Ishikawa (cell line): ENCODE measurements at regions not wholly inside any gene's neighbourhood (a gene's known extent, or its start where the extent isn't known, plus 50 kb on each side); places are given as distances from the start of the nearest gene placed in this dataset.

Source experiments
- CEBPB ChIP-seq: IDR thresholded peaks from 2 replicates; pipeline ENCODE4 v1.6.1; 2012
- EGR1 ChIP-seq: IDR thresholded peaks from 2 replicates; pipeline ENCODE4 v1.6.1; 2012
- EP300 ChIP-seq: IDR thresholded peaks from 2 replicates; pipeline ENCODE4 v1.6.1; 2012; ENCODE audit warnings: borderline replicate concordance
- FOXM1 ChIP-seq: IDR thresholded peaks from 2 replicates; pipeline ENCODE4 v1.6.1; 2012; ENCODE audit warnings: low read depth, borderline replicate concordance
- NFIC ChIP-seq: IDR thresholded peaks from 2 replicates; pipeline ENCODE4 v1.6.1; 2012
- RAD21 ChIP-seq: IDR thresholded peaks from 2 replicates; pipeline ENCODE4 v1.6.1; 2012; ENCODE audit warnings: low read depth
- TAF1 ChIP-seq: IDR thresholded peaks from 2 replicates; pipeline ENCODE4 v1.6.1; 2012; ENCODE audit warnings: low read depth, mild to moderate bottlenecking
- TCF12 ChIP-seq: IDR thresholded peaks from 2 replicates; pipeline ENCODE4 v1.6.1; 2012; ENCODE audit warnings: low read depth
- TEAD4 ChIP-seq: IDR thresholded peaks from 2 replicates; pipeline ENCODE4 v1.6.1; 2012
- YY1 ChIP-seq: IDR thresholded peaks from 2 replicates; pipeline ENCODE4 v1.6.1; 2012; ENCODE audit warnings: low read depth
- ZBTB7A ChIP-seq: IDR thresholded peaks from 2 replicates; pipeline ENCODE4 v1.6.1; 2012; ENCODE audit warnings: low read depth
- TF ChIP-seq, protein P1 (sequence below): IDR thresholded peaks from 2 replicates; pipeline ENCODE4 v1.6.1; 2012; ENCODE audit warnings: low read depth, mild to moderate bottlenecking
- TF ChIP-seq, protein P2 (sequence below): IDR thresholded peaks from 2 replicates; pipeline ENCODE4 v1.6.1; 2012
- TF ChIP-seq, protein P3 (sequence below): IDR thresholded peaks from 2 replicates; pipeline ENCODE4 v1.6.1; 2012

DNA sequence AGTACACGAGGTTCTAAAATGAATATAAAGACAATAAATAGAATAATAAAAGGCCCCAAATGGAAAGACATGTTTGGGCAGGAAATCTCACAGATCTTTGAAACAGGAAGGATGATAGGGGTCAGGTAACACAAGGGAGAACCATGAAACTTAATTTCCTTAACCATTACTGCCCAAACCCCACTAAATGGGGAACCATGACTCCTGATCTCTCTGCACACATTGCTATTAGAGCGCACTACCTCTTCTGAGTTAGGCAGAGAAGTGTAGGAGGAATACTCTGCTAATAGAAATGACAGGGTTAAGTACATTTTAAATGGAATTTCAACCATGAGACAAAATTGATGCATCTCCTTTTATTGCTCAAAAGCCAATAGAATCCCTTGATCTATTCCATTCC is 213.7 kb upstream of the SETBP1 start:
- TF ChIP-seq YY1 (no peak), CEBPB (no peak), EP300 (no peak), FOXM1 (no peak), TEAD4 (no peak), TAF1 (no peak), EGR1 (no peak), TCF12 (no peak), RAD21 (no peak), NFIC (no peak), ZBTB7A (no peak)
- TF ChIP-seq, protein P1, sequence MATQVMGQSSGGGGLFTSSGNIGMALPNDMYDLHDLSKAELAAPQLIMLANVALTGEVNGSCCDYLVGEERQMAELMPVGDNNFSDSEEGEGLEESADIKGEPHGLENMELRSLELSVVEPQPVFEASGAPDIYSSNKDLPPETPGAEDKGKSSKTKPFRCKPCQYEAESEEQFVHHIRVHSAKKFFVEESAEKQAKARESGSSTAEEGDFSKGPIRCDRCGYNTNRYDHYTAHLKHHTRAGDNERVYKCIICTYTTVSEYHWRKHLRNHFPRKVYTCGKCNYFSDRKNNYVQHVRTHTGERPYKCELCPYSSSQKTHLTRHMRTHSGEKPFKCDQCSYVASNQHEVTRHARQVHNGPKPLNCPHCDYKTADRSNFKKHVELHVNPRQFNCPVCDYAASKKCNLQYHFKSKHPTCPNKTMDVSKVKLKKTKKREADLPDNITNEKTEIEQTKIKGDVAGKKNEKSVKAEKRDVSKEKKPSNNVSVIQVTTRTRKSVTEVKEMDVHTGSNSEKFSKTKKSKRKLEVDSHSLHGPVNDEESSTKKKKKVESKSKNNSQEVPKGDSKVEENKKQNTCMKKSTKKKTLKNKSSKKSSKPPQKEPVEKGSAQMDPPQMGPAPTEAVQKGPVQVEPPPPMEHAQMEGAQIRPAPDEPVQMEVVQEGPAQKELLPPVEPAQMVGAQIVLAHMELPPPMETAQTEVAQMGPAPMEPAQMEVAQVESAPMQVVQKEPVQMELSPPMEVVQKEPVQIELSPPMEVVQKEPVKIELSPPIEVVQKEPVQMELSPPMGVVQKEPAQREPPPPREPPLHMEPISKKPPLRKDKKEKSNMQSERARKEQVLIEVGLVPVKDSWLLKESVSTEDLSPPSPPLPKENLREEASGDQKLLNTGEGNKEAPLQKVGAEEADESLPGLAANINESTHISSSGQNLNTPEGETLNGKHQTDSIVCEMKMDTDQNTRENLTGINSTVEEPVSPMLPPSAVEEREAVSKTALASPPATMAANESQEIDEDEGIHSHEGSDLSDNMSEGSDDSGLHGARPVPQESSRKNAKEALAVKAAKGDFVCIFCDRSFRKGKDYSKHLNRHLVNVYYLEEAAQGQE = no peak
- TF ChIP-seq, protein P2, sequence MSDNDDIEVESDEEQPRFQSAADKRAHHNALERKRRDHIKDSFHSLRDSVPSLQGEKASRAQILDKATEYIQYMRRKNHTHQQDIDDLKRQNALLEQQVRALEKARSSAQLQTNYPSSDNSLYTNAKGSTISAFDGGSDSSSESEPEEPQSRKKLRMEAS = no peak
- TF ChIP-seq, protein P3, sequence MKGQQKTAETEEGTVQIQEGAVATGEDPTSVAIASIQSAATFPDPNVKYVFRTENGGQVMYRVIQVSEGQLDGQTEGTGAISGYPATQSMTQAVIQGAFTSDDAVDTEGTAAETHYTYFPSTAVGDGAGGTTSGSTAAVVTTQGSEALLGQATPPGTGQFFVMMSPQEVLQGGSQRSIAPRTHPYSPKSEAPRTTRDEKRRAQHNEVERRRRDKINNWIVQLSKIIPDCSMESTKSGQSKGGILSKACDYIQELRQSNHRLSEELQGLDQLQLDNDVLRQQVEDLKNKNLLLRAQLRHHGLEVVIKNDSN = no peak
